ENCODE measurements at regions not wholly inside any gene's neighbourhood (a gene's known extent, or its start where the extent isn't known, plus 50 kb on each side); places are given as distances from the start of the nearest gene placed in this dataset.

DNA sequence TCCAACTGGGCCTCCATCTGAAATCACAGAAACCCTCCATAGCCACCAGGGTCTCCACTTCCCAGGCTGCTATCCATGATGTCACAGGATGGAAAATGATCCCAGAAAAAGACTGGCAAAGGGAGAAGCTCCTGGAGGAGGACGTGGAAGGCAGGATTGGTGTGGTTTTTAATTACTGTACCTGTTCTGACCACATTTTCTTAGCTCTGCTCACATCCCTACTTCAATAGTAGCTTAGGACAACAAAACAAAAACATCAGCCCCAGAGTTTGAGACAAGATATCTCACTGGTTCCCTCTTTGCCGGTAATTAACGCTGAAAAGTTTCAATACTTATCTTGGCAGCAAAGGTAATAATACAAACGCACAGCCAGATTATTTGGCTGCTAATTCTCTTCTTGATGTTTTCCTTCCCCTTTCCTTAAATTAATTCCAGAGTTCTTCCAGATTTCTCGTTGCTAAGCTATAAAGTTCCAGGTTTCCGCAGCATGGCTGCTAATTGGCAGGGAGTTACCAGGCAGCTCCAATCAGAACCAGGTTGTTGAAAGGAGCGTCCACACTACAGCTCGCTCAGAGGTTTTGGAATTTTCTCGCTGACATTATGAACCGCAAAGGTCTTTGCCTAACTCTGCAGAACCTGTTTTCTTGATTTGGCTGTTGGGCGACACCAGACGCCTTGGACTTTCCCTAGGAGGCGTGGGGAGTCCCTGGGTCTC is 263.4 kb downstream of the MRTFB start:
- no peak for DNase-seq (ENCODE audit: low spot score)

DNA sequence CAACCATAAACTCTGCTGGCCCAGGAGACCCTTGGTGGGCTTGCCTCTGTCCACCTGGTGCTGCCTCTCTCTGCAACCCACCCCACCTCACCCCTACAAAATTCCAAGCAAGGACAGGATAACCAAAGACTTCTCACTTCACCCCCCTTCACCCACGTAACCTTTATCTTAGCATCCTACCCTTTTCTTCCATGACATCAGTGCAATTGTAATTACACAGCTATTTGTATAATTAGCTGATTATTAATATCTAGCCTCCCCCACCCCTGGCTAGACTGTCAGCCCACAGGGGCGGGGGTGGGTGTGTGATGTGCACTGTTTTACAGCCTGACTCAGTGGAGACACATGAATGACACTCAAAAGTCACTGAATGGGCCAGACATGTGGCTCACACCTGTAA is 262.2 kb downstream of the MRTFB start:
- no peak for DNase-seq (ENCODE audit: low spot score)

DNA sequence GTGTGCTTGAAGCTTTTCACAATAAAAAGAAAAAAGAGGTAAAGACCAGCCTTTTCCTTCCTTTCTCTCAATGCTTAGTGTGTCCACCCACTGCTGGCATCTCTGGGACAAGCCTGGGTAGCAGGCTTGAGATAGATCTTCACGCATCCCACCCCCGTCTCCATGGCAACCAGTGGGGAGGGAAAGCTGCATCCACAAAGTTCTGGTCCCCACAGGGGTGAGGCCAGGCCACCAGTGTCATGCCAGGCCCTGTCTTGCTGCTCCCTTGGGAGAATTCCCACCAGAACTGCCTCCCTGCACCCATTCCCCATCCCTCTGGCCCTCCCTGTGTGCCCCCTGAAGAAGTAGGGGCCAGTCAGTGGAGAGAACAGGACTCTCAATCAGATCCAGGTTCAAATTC is 259.9 kb downstream of the MRTFB start:
- no peak for DNase-seq (ENCODE audit: low spot score)

- no peak for DNase-seq (ENCODE audit: low spot score)
These were observed 258.7 kb downstream of the MRTFB start for GRCh38 chr16:14329727-14330350.

GRCh38 chr16:14325502-14326401 is 254.6 kb downstream of the MRTFB start:
- no peak for DNase-seq (ENCODE audit: low spot score)

DNA sequence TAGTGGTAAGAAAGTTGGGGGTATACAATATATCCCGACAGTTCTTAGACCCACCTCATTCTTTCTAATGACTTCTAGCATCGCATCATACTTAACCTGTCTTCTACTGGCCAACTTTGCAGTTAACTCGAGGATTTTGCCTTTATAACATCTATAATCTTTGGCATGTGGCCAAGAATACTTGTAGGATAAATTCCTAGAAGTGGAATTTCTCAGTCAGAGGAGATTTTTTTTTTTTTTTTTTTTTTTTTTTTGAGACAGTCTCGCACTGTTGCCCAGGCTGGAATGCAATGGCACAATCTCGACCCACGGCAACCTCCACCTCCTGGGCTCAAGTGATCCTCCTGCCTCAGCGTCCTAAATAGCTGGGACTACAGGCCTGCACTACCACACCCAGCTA is 253.5 kb downstream of the MRTFB start:
- DNase-seq (ENCODE audit: low spot score) = no peak

DNA sequence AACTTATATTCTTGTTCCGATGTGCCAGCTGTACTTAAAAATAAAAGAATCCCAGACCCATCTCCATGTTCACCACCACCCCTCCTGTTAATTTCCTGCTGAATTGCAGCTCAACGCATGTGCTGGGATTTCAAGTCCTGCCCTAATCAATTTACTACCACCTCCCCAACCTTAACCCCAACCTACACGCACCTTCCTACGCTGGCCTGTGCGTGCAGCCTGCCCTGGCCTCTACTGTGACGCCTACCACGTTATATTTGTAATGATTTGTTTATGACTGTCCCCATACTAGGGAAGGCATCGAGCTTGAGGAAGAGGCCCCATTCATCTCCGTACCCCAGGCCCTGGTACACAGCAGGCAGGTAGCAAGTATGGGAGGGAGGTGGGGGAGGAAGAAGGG is 251.1 kb downstream of the MRTFB start:
- no peak for DNase-seq (ENCODE audit: low spot score)

DNA sequence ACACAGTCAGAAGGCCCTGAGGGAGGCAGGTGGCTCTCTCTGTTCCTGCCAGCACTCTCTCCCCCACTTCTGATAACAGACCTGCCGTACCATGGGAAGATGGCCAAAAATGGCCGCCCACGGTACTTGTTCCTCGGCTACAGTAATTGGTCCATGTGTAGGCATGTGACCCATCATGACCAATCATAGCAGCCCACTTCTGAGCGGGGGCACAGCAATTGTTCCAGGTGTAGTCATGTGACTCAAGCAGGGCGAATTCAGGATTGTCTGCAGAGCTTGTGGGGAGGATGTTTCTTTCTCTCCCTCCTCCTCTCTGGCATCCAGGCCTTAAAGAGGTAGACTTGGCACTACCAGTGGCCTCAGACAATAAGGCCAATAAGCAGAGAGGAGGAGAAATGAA is 250.4 kb downstream of the MRTFB start:
- no peak for DNase-seq (ENCODE audit: low spot score)

DNA sequence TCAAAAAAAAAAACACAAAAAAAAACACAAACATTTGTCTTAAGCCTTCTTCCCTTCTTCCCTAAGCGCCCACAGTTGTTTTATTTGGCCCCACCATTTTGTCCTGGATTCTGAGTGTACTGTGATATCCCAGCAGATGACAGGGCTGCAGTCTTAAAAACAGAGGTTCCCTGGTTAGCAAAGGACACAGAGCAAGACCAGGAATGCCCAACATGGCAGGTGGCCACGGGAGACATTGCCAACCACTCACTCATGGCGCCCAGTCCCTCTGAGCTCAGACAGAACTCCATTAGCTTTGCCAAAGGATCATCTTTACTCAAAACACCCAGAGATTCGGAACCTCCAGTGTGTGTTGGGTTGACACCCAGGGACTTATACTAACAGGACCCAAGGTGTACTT is 249.3 kb downstream of the MRTFB start:
- no peak for DNase-seq (ENCODE audit: low spot score)
